ENCODE measurements at regions not wholly inside any gene's neighbourhood (a gene's known extent, or its start where the extent isn't known, plus 50 kb on each side); places are given as distances from the start of the nearest gene placed in this dataset.

- no peak for DNase-seq (ENCODE audit: low spot score)
- peak; percentile 68 for ATAC-seq
These were observed 881.5 kb downstream of the LTN1 start for GRCh38 chr21:28111151-28111619.

- no peak for ATAC-seq
- DNase-seq (ENCODE audit: low spot score) = no peak
These were observed 882.0 kb downstream of the LTN1 start for GRCh38 chr21:28110716-28111115.

- ATAC-seq (no peak), DNase-seq (ENCODE audit: low spot score) (no peak)
These were observed 882.6 kb downstream of the LTN1 start for GRCh38 chr21:28110074-28110473.

GRCh38 chr21:28106370-28106890, 886.2 kb downstream of the LTN1 start:
- no peak for DNase-seq (ENCODE audit: low spot score)

GRCh38 chr21:28104346-28104745, 888.3 kb downstream of the LTN1 start:
- ATAC-seq = no peak
- no peak for DNase-seq (ENCODE audit: low spot score)

More at GRCh38 chr21:28106370-28106890, 886.2 kb downstream of the LTN1 start:
- no peak for ATAC-seq

- no peak for ATAC-seq
These were observed 892.3 kb downstream of the LTN1 start for GRCh38 chr21:28100366-28100765.

GRCh38 chr21:28099001-28099705, 893.5 kb downstream of the LTN1 start:
- ATAC-seq = peak; percentile 57
- DNase-seq (ENCODE audit: low spot score) = no peak

More at GRCh38 chr21:28100366-28100765, 892.3 kb downstream of the LTN1 start:
- no peak for DNase-seq (ENCODE audit: low spot score)

- DNase-seq (ENCODE audit: low spot score) = no peak
- ATAC-seq = no peak
These were observed 901.2 kb downstream of the LTN1 start for GRCh38 chr21:28091466-28091865.

- no peak for DNase-seq (ENCODE audit: low spot score)
- no peak for ATAC-seq
These were observed 902.1 kb downstream of the LTN1 start for GRCh38 chr21:28090546-28090945.

- ATAC-seq = no peak
- no peak for DNase-seq (ENCODE audit: low spot score)
These were observed 902.9 kb downstream of the LTN1 start for GRCh38 chr21:28089599-28090441.

- DNase-seq (ENCODE audit: low spot score) (no peak), ATAC-seq (no peak)
These were observed 905.7 kb downstream of the LTN1 start for GRCh38 chr21:28086861-28087581.

GRCh38 chr21:28084951-28085350, 907.7 kb downstream of the LTN1 start:
- ATAC-seq (no peak), DNase-seq (ENCODE audit: low spot score) (no peak)

- ATAC-seq (no peak), DNase-seq (ENCODE audit: low spot score) (no peak)
These were observed 909.3 kb downstream of the LTN1 start for GRCh38 chr21:28083350-28083749.

- no peak for ATAC-seq
These were observed 914.6 kb downstream of the LTN1 start for GRCh38 chr21:28078126-28078525.

GRCh38 chr21:28074676-28075075, 918.0 kb downstream of the LTN1 start:
- ATAC-seq = no peak
- no peak for DNase-seq (ENCODE audit: low spot score)

More at GRCh38 chr21:28078126-28078525, 914.6 kb downstream of the LTN1 start:
- no peak for DNase-seq (ENCODE audit: low spot score)

- DNase-seq (ENCODE audit: low spot score) (no peak), ATAC-seq (no peak)
These were observed 920.1 kb downstream of the LTN1 start for GRCh38 chr21:28072601-28073000.

- DNase-seq (ENCODE audit: low spot score) (no peak), ATAC-seq (no peak)
These were observed 923.2 kb downstream of the LTN1 start for GRCh38 chr21:28069450-28069923.

GRCh38 chr21:28068455-28069358, 924.0 kb downstream of the LTN1 start:
- peak; percentile 66 for ATAC-seq
- DNase-seq (ENCODE audit: low spot score) = no peak

- no peak for DNase-seq (ENCODE audit: low spot score)
- no peak for ATAC-seq
These were observed 925.9 kb downstream of the LTN1 start for GRCh38 chr21:28066596-28067387.
